Neural cell (in vitro differentiated cells): ENCODE measurements at regions not wholly inside any gene's neighbourhood (a gene's known extent, or its start where the extent isn't known, plus 50 kb on each side); places are given as distances from the start of the nearest gene placed in this dataset.

Experiments
- H2AFZ ChIP-seq: fragments of 200-600, 300-800 bp; sonication (generic), shearing (Covaris generic); 2 replicates; pipeline ENCODE4 v1.6.0; 2014; ENCODE audit warnings: low read depth, mild to moderate bottlenecking, antibody characterized with exemption, low read length, moderate library complexity
- H3F3A ChIP-seq: fragments of 200-600 bp; shearing (Covaris generic); 2 replicates; pipeline ENCODE4 v1.6.1; 2016; ENCODE audit warnings: mild to moderate bottlenecking, moderate library complexity, mixed read lengths, antibody characterized with exemption, low read length; ENCODE audit not compliant: insufficient read depth, poor library complexity, severe bottlenecking
- H3K27ac ChIP-seq: fragments of 200-600, 300-800 bp; sonication (generic), shearing (Covaris generic); 2 replicates; pipeline ENCODE4 v1.5.1; 2014; ENCODE audit warnings: mild to moderate bottlenecking, low read length, moderate library complexity
- H3K27me3 ChIP-seq: fragments of 300-800, 200-600 bp; sonication (generic), shearing (Covaris generic); 2 replicates; pipeline ENCODE4 v1.6.0; 2014; ENCODE audit warnings: mild to moderate bottlenecking, low read depth, low read length, moderate library complexity; ENCODE audit not compliant: insufficient read depth
- H3K36me3 ChIP-seq: fragments of 300-800, 200-600 bp; sonication (generic), shearing (Covaris generic); 2 replicates; pipeline ENCODE4 v1.5.1; 2014; ENCODE audit warnings: mild to moderate bottlenecking, antibody characterized with exemption, low read length, moderate library complexity; ENCODE audit not compliant: insufficient read depth
- H3K4me2 ChIP-seq: fragments of 300-800, 200-600 bp; sonication (generic), shearing (Covaris generic); 2 replicates; pipeline ENCODE4 v1.6.0; 2014; ENCODE audit warnings: mild to moderate bottlenecking, low read length
- H3K4me3 ChIP-seq: fragments of 300-800, 200-600 bp; sonication (generic), shearing (Covaris generic); 2 replicates; pipeline ENCODE4 v1.5.1; 2014; ENCODE audit warnings: mild to moderate bottlenecking, low read length, moderate library complexity
- H3K79me2 ChIP-seq: fragments of 200-600 bp; shearing (Covaris generic); replicated peaks from 2 replicates; pipeline ENCODE4 v1.6.0; 2014; ENCODE audit warnings: mild to moderate bottlenecking, low read length, moderate library complexity; ENCODE audit not compliant: insufficient read depth
- H3K9ac ChIP-seq: fragments of 300-800, 200-600 bp; sonication (generic), shearing (Covaris generic); 2 replicates; pipeline ENCODE4 v1.6.1; 2016; ENCODE audit warnings: mild to moderate bottlenecking, low read length, mixed read lengths
- H3K9me2 ChIP-seq: fragments of 200-600 bp; shearing (Covaris generic); 2 replicates; pipeline ENCODE4 v1.6.1; 2016; ENCODE audit warnings: mild to moderate bottlenecking, low read length, mixed read lengths; ENCODE audit not compliant: insufficient read depth
- H3K9me3 ChIP-seq: fragments of 200-600, 300-800 bp; sonication (generic), shearing (Covaris generic); 2 replicates; pipeline ENCODE4 v1.6.1; 2016; ENCODE audit warnings: mild to moderate bottlenecking, mixed run types, low read length, moderate library complexity, mixed read lengths
- H4K20me1 ChIP-seq: fragments of 200-600 bp; shearing (Covaris generic); 2 replicates; pipeline ENCODE4 v1.6.1; 2016; ENCODE audit warnings: mild to moderate bottlenecking, mixed run types; ENCODE audit not compliant: insufficient read depth
- EP300 ChIP-seq: fragments of 450-650 bp; conservative IDR thresholded peaks from 2 replicates; pipeline ENCODE4 v1.6.1; 2014; ENCODE audit warnings: antibody characterized with exemption, mild to moderate bottlenecking, moderate library complexity; ENCODE audit not compliant: poor library complexity, severe bottlenecking
- EZH2 ChIP-seq: fragments of 200-600, 300-800 bp; shearing (Covaris generic), sonication (generic); IDR thresholded peaks from 2 replicates; pipeline ENCODE4 v1.6.1; 2014; ENCODE audit warnings: antibody characterized with exemption, low read length, borderline replicate concordance, mild to moderate bottlenecking; ENCODE audit not compliant: insufficient read depth, poor library complexity, severe bottlenecking
- MXI1 ChIP-seq: fragments of 450-650 bp; conservative IDR thresholded peaks from 2 replicates; pipeline ENCODE4 v1.6.1; 2014; ENCODE audit warnings: antibody characterized with exemption, mild to moderate bottlenecking; ENCODE audit not compliant: poor library complexity, severe bottlenecking
- POLR2AphosphoS5 ChIP-seq: IDR thresholded peaks from 2 replicates; pipeline ENCODE4 v1.6.1; 2012
- RAD21 ChIP-seq: fragments of 450-650 bp; conservative IDR thresholded peaks from 2 replicates; pipeline ENCODE4 v1.6.1; 2014; ENCODE audit warnings: antibody characterized with exemption, mild to moderate bottlenecking, moderate library complexity
- SMC3 ChIP-seq: fragments of 450-650 bp; conservative IDR thresholded peaks from 2 replicates; pipeline ENCODE4 v1.6.1; 2014; ENCODE audit warnings: antibody characterized with exemption, mild to moderate bottlenecking, moderate library complexity; ENCODE audit not compliant: poor library complexity
- TAF1 ChIP-seq: IDR thresholded peaks from 2 replicates; pipeline ENCODE4 v1.6.1; 2012; ENCODE audit warnings: low read depth
- TF ChIP-seq, protein P1 (sequence below): fragments of 450-650 bp; IDR thresholded peaks from 2 replicates; pipeline ENCODE4 v1.5.1; 2014; ENCODE audit warnings: antibody characterized with exemption, mild to moderate bottlenecking, moderate library complexity; ENCODE audit not compliant: poor library complexity, severe bottlenecking
- TF ChIP-seq, protein P2 (sequence below): IDR thresholded peaks from 2 replicates; pipeline ENCODE4 v1.6.1; 2012; ENCODE audit warnings: borderline replicate concordance

DNA sequence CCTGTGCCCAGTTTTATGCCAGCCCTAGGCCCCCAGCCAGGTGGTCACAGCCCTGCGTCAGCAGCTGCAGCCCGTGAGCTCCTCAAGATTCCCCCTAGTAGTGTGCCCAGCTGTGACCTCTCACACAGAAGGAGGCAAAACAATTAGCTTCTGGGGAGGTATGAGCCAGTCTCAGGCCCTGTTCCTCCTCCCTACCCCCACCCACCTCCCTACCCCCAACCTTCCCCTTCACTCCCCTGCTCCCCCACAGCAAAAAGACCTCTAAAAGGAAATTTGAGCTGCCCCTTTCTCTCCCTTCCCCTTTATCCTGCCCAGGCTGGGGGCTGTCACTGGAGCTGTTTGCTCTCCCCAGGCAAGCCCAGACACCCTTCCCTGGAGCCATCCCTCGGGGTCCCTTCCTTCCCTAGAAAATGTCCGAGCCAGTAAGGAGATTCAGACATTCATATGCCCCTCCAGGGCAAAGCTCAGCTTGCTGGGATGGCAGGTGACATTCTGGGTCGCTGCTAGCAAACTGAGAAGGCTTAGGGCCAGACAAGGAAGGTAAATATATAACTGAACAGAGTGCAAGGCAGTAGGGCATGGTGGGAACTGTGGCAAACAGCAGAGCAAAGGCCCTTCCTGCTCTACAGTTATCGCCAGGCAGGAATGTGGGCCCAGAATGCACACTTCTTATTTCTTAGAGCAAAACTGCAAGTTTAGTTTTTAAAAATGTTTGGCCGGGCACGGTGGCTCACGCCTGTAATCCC lies 300.2 kb downstream of the MN1 start:
- H2AFZ ChIP-seq = no peak overlapping the region
- H3K9me3 ChIP-seq = no peaks in the 10 kb centered on the region
- H3K4me3 ChIP-seq = no peak overlapping the region
- no peak overlapping the region for H3K4me2 ChIP-seq
- H3K27ac ChIP-seq = no peak overlapping the region
- no peaks in the 10 kb centered on the region for H4K20me1 ChIP-seq
- H3K9ac ChIP-seq = no peak overlapping the region
- H3K27me3 ChIP-seq = no peaks in the 10 kb centered on the region
- TF ChIP-seq POLR2AphosphoS5 (no peak), MXI1 (no peak), RAD21 (no peak), TAF1 (no peak), EP300 (no peak), SMC3 (no peak), EZH2 (no peak)
- TF ChIP-seq, protein P1, sequence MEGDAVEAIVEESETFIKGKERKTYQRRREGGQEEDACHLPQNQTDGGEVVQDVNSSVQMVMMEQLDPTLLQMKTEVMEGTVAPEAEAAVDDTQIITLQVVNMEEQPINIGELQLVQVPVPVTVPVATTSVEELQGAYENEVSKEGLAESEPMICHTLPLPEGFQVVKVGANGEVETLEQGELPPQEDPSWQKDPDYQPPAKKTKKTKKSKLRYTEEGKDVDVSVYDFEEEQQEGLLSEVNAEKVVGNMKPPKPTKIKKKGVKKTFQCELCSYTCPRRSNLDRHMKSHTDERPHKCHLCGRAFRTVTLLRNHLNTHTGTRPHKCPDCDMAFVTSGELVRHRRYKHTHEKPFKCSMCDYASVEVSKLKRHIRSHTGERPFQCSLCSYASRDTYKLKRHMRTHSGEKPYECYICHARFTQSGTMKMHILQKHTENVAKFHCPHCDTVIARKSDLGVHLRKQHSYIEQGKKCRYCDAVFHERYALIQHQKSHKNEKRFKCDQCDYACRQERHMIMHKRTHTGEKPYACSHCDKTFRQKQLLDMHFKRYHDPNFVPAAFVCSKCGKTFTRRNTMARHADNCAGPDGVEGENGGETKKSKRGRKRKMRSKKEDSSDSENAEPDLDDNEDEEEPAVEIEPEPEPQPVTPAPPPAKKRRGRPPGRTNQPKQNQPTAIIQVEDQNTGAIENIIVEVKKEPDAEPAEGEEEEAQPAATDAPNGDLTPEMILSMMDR = no peak
- TF ChIP-seq, protein P2, sequence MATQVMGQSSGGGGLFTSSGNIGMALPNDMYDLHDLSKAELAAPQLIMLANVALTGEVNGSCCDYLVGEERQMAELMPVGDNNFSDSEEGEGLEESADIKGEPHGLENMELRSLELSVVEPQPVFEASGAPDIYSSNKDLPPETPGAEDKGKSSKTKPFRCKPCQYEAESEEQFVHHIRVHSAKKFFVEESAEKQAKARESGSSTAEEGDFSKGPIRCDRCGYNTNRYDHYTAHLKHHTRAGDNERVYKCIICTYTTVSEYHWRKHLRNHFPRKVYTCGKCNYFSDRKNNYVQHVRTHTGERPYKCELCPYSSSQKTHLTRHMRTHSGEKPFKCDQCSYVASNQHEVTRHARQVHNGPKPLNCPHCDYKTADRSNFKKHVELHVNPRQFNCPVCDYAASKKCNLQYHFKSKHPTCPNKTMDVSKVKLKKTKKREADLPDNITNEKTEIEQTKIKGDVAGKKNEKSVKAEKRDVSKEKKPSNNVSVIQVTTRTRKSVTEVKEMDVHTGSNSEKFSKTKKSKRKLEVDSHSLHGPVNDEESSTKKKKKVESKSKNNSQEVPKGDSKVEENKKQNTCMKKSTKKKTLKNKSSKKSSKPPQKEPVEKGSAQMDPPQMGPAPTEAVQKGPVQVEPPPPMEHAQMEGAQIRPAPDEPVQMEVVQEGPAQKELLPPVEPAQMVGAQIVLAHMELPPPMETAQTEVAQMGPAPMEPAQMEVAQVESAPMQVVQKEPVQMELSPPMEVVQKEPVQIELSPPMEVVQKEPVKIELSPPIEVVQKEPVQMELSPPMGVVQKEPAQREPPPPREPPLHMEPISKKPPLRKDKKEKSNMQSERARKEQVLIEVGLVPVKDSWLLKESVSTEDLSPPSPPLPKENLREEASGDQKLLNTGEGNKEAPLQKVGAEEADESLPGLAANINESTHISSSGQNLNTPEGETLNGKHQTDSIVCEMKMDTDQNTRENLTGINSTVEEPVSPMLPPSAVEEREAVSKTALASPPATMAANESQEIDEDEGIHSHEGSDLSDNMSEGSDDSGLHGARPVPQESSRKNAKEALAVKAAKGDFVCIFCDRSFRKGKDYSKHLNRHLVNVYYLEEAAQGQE = no peak
- H3K9me2 ChIP-seq = no peaks in the 10 kb centered on the region
- no peaks in the 10 kb centered on the region for H3F3A ChIP-seq
- no peaks in the 10 kb centered on the region for H3K79me2 ChIP-seq
- H3K36me3 ChIP-seq = no peaks in the 10 kb centered on the region

DNA sequence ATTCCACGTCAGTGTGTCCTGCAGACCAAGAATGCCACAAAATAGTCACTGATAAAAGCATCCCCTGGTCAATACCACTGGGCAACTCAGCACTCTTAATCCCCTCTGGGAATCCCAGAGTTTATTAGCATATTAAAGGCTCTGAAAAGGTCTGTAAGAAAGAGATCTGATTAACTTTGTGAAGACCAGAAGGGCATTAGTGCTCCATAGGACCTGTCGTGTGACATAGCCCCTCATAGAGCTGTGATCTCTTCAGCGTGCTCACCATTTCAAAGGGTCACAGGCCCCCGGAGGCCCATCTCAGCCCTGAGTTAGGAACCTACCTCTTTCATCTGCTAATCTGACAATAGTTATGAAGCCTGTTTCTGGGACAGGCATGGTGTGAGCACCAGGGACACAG lies 299.2 kb downstream of the MN1 start:
- Histone ChIP-seq H2AFZ (no peak overlapping the region), H3K4me3 (no peak overlapping the region), H3K27ac (no peak overlapping the region), H3K9ac (no peak overlapping the region), H3K9me3 (no peaks in the 10 kb centered on the region), H3K79me2 (no peaks in the 10 kb centered on the region), H3K27me3 (no peaks in the 10 kb centered on the region), H4K20me1 (no peaks in the 10 kb centered on the region), H3K9me2 (no peaks in the 10 kb centered on the region), H3F3A (no peaks in the 10 kb centered on the region), H3K36me3 (no peaks in the 10 kb centered on the region), H3K4me2 (no peak overlapping the region)
- no peak for TF ChIP-seq POLR2AphosphoS5
- no peak for TF ChIP-seq MXI1
- no peak for TF ChIP-seq TAF1
- TF ChIP-seq, protein P1 = no peak
- TF ChIP-seq, protein P2 = no peak
- no peak for TF ChIP-seq SMC3
- TF ChIP-seq EZH2 = no peak
- no peak for TF ChIP-seq EP300
- TF ChIP-seq RAD21 = no peak
